Activated gamma-delta T cell (primary cell): ENCODE measurements at regions not wholly inside any gene's neighbourhood (a gene's known extent, or its start where the extent isn't known, plus 50 kb on each side); places are given as distances from the start of the nearest gene placed in this dataset.
"Not testable (repeated sequence)": the region's sequence is repeated elsewhere in the genome, so short reads cannot be mapped to it uniquely, and the experiment has no call there.

ENCODE experiments used
- DNase-seq: peaks from one replicate; lab custom pipeline; 2025; lab: John Stamatoyannopoulos, UW

- no peak for DNase-seq
Observed at GRCh38 chr3:107942244-107942643, 148.6 kb downstream of the CD47 start.

GRCh38 chr3:107939691-107940442 is 151.0 kb downstream of the CD47 start:
- DNase-seq, result no peak

GRCh38 chr3:107938143-107938542 is 152.7 kb downstream of the CD47 start:
- DNase-seq, result no peak

GRCh38 chr3:107934808-107935207 is 156.0 kb downstream of the CD47 start:
- DNase-seq, result no peak

GRCh38 chr3:107933450-107933849 is 157.4 kb downstream of the CD47 start:
- DNase-seq, result no peak

- DNase-seq, result no peak
Observed at GRCh38 chr3:107931326-107931725, 159.5 kb downstream of the CD47 start.

GRCh38 chr3:107929088-107929487 is 161.7 kb downstream of the CD47 start:
- no peak for DNase-seq

- no peak for DNase-seq
Observed at GRCh38 chr3:107928084-107928445, 162.8 kb downstream of the CD47 start.

- peak; percentile 15 for DNase-seq
Observed at GRCh38 chr3:107927361-107928083, 163.3 kb downstream of the CD47 start.

GRCh38 chr3:107925851-107926250 is 165.0 kb downstream of the CD47 start:
- no peak for DNase-seq

GRCh38 chr3:107921038-107921437 is 169.8 kb downstream of the CD47 start:
- no peak for DNase-seq

- DNase-seq, result no peak
Observed at GRCh38 chr3:107920538-107920937, 170.3 kb downstream of the CD47 start.

GRCh38 chr3:107919239-107919638 is 171.6 kb downstream of the CD47 start:
- no peak for DNase-seq

- no peak for DNase-seq
Observed at GRCh38 chr3:107916171-107916570, 174.7 kb downstream of the CD47 start.

GRCh38 chr3:107915706-107916105 is 175.1 kb downstream of the CD47 start:
- DNase-seq, result no peak

- no peak for DNase-seq
Observed at GRCh38 chr3:107913701-107914100, 177.1 kb downstream of the CD47 start.

GRCh38 chr3:107911337-107912000 is 179.4 kb downstream of the CD47 start:
- no peak for DNase-seq

- no peak for DNase-seq
Observed at GRCh38 chr3:107910713-107911259, 180.0 kb downstream of the CD47 start.

GRCh38 chr3:107909583-107909982 is 181.2 kb downstream of the CD47 start:
- not testable (repeated sequence) for DNase-seq

- no peak for DNase-seq
Observed at GRCh38 chr3:107907996-107908395, 182.8 kb downstream of the CD47 start.

GRCh38 chr3:107904536-107905066 is 186.2 kb downstream of the CD47 start:
- no peak for DNase-seq

- DNase-seq, result no peak
Observed at GRCh38 chr3:107899990-107900651, 190.7 kb downstream of the CD47 start.
